ENCODE measurements at regions not wholly inside any gene's neighbourhood (a gene's known extent, or its start where the extent isn't known, plus 50 kb on each side); places are given as distances from the start of the nearest gene placed in this dataset.

GRCh38 chr2:134127496-134127895 lies 126.4 kb upstream of the MGAT5 start (continued):
- no peak for TF ChIP-seq EP300 (IDR thresholded peaks at IDR 0.05; ENCODE audit: borderline replicate concordance in 1 of 2, control insufficient read depth in 1 of 2, low read depth in 2 of 2, low read length in 2 of 2)
- peak; percentile 35; the same call in 1 of the 2 replicates for TF ChIP-seq POLR2A (IDR thresholded peaks at IDR 0.05; ENCODE audit: low read depth, low read length)
- TF ChIP-seq PRDM15 (CRISPR knock-in tag; IDR thresholded peaks at IDR 0.05) = no peak
- TF ChIP-seq TCF3 (IDR thresholded peaks at IDR 0.05; ENCODE audit: borderline replicate concordance, insufficient read depth, low read depth, low read length) = no peak

GRCh38 chr2:134128746-134129145 lies 125.1 kb upstream of the MGAT5 start:
- Histone ChIP-seq H4K20me1 (ENCODE audit: control insufficient read depth, insufficient read depth) (no peaks in the 10 kb centered on the region; the same call in 1 of the 2 replicates), H3K27me3 (replicated peaks in 1 of 2; ENCODE audit: control insufficient read depth in 2 of 2, insufficient read depth in 2 of 2, low read length in 1 of 2) (no peaks in the 10 kb centered on the region), H3K36me3 (ENCODE audit: control insufficient read depth in 2 of 2, insufficient read depth in 2 of 2, low read length in 1 of 2) (peaks cover 0 to 14% of the 10 kb centered on the region in 2 experiments; a peak in 2 of 4 replicates), H3K27ac (ENCODE audit: control insufficient read depth, insufficient read depth) (no peak overlapping the region), H2AFZ (ENCODE audit: control insufficient read depth, low read depth, low read length) (no peak overlapping the region), H3K79me2 (ENCODE audit: control insufficient read depth, insufficient read depth, low read length) (peaks cover 92% of the 10 kb centered on the region), H3K9me3 (replicated peaks; ENCODE audit: control insufficient read depth, insufficient read depth, low read length) (no peaks in the 10 kb centered on the region; the same call in 2 of the 3 replicates), H3K4me2 (ENCODE audit: control insufficient read depth, insufficient read depth) (peak overlapping the region; percentile 60; the same call in 1 of the 2 replicates), H3K9ac (ENCODE audit: control insufficient read depth, insufficient read depth, low read length) (no peak overlapping the region), H3K4me1 (ENCODE audit: control insufficient read depth, insufficient read depth, low read length) (peaks cover 24% of the 10 kb centered on the region), H3K4me3 (no peak overlapping the region)
- CTCF ChIA-PET = interaction anchor here (1.2 to 17.5 kb wide), 5 partner anchors 8 to 284 kb away, joined by 4 to 320 read pairs (median 7); no protein-coding TSS in a partner anchor
- in situ Hi-C loops (cut with MboI) = no loop called here
- POLR2A ChIA-PET = interaction anchor here (1.0 to 2.4 kb wide), 4 partner anchors 8 to 154 kb away, joined by 3 to 6 read pairs (median 4); no protein-coding TSS in a partner anchor
- SMC1A ChIA-PET (ENCODE audit: uncharacterized antibody, unreplicated experiment) = interaction anchor here (0.7 to 4.2 kb wide), 9 partner anchors 11 to 267 kb away, joined by 3 to 21 read pairs (median 5); no protein-coding TSS in a partner anchor
- DNase-seq (ENCODE audit: low read depth, low spot score) (no peak), ATAC-seq (no peak), FAIRE-seq (no peak)
- 68% methylated on average over 6 of the region's 6 CpGs for WGBS (ENCODE audit: insufficient coverage, insufficient replicate concordance, low lambda C conversion rate, missing lambda C conversion rate)
- intact Hi-C loops (cut with micrococcal nuclease; ENCODE audit: unreplicated experiment) = no loop called here
- no TSS peak for BruUV-seq (replicated peaks)
- RAD21 ChIA-PET (ENCODE audit: unreplicated experiment) = interaction anchor here (1.2 to 3.0 kb wide), 3 partner anchors 79 to 283 kb away, joined by 3 to 12 read pairs (median 5); no protein-coding TSS in a partner anchor
- TF ChIP-seq RB1 (IDR thresholded peaks at IDR 0.05; ENCODE audit: borderline replicate concordance) (no peak), CEBPB (IDR thresholded peaks at IDR 0.05; ENCODE audit: borderline replicate concordance in 1 of 2, low read depth in 2 of 2, low read length in 2 of 2) (no peak), SIX5 (IDR thresholded peaks at IDR 0.05; ENCODE audit: low read depth, low read length, severe bottlenecking) (no peak), E2F8 (IDR thresholded peaks at IDR 0.05; ENCODE audit: low read depth, partially characterized antibody) (no peak), DPF2 (IDR thresholded peaks at IDR 0.05) (no peak), REST (IDR thresholded peaks at IDR 0.05; ENCODE audit: low read depth, low read length) (no peak), TCF7 (IDR thresholded peaks at IDR 0.05; ENCODE audit: borderline replicate concordance) (no peak), NR2F1 (conservative IDR thresholded peaks at IDR 0.05) (no peak)

All from GM12878 (cell line).